IMR-90 (cell line): ENCODE measurements at regions not wholly inside any gene's neighbourhood (a gene's known extent, or its start where the extent isn't known, plus 50 kb on each side); places are given as distances from the start of the nearest gene placed in this dataset.

Experiments
- ATAC-seq: fragments of 200-7000 bp; cut with Tn5 transposase; 2 replicates; pipeline ENCODE4 v1.9.1; 2020; ENCODE audit warnings: low read depth, mild to moderate bottlenecking, moderate library complexity
- BruUV-seq: library from RNA; stranded (reverse); fragments of 400-500 nt; replicated peaks from 2 replicates; lab custom pipeline; 2021; lab: Mats Ljungman, UMichigan
- CTCF ChIA-PET: fragments of 300-600 bp; formaldehyde crosslinking; extraction: SDS; loops from one replicate; lab custom pipeline; 2021; ENCODE audit warnings: antibody characterized with exemption; lab: Yijun Ruan, JAX
- POLR2A ChIA-PET: fragments of 300-600 bp; sonication (Branson Sonifier 250); formaldehyde crosslinking; loops from one replicate; lab custom pipeline; 2022; ENCODE audit warnings: antibody characterized with exemption; ENCODE audit not compliant: unreplicated experiment; lab: Charles Lee
- DNase-seq: peaks from one replicate; pipeline ENCODE4 v3.0.0; 2013
- H2AFZ ChIP-seq: replicated peaks from 2 replicates; pipeline ENCODE3; 2013; ENCODE audit warnings: low read length, mild to moderate bottlenecking; ENCODE audit not compliant: poor library complexity
- H2AK5ac ChIP-seq: 2 replicates; pipeline ENCODE4 v1.6.1; 2013; ENCODE audit warnings: low read depth, low read length, inconsistent platforms
- H2AK9ac ChIP-seq: replicated peaks from 2 replicates; pipeline ENCODE3; 2013; ENCODE audit warnings: mild to moderate bottlenecking, low read depth, low read length, moderate library complexity; ENCODE audit not compliant: poor library complexity
- H2BK120ac ChIP-seq: 2 replicates; pipeline ENCODE4 v1.6.1; 2013; ENCODE audit warnings: low read depth, low read length, inconsistent platforms
- H2BK15ac ChIP-seq: 3 replicates; pipeline ENCODE4 v1.6.1; 2013; ENCODE audit warnings: low read depth, low read length, inconsistent platforms
- H2BK20ac ChIP-seq: 2 replicates; pipeline ENCODE4 v1.6.1; 2013; ENCODE audit warnings: low read depth, mild to moderate bottlenecking, inconsistent platforms, low read length, moderate library complexity
- H2BK5ac ChIP-seq: 2 replicates; pipeline ENCODE4 v1.6.1; 2013; ENCODE audit warnings: mild to moderate bottlenecking, low read depth, low read length, inconsistent platforms; ENCODE audit not compliant: poor library complexity, severe bottlenecking
- H3K14ac ChIP-seq: replicated peaks from 2 replicates; pipeline ENCODE4 v1.6.1; 2013; ENCODE audit warnings: low read depth, low read length, inconsistent platforms
- H3K18ac ChIP-seq: 2 replicates; pipeline ENCODE4 v1.6.1; 2013; ENCODE audit warnings: low read depth, low read length, control low read depth
- H3K23ac ChIP-seq: 2 replicates; pipeline ENCODE4 v1.6.1; 2013; ENCODE audit warnings: low read depth, low read length, inconsistent platforms
- H3K27ac ChIP-seq: 2 replicates; pipeline ENCODE4 v1.5.1; 2013; ENCODE audit warnings: mild to moderate bottlenecking, control low read depth, low read length; ENCODE audit not compliant: insufficient read depth
- H3K27me3 ChIP-seq: 2 replicates; pipeline ENCODE4 v1.6.1; 2013; ENCODE audit warnings: low read length; ENCODE audit not compliant: control insufficient read depth, insufficient read depth
- H3K36me3 ChIP-seq: 2 replicates; pipeline ENCODE4 v1.6.1; 2013; ENCODE audit warnings: low read length, mixed read lengths; ENCODE audit not compliant: control insufficient read depth, insufficient read depth
- H3K4ac ChIP-seq: 2 replicates; pipeline ENCODE4 v1.6.1; 2013; ENCODE audit warnings: low read depth, low read length, inconsistent platforms
- H3K4me1 ChIP-seq: 2 replicates; pipeline ENCODE4 v1.6.1; 2013; ENCODE audit warnings: low read length, mixed read lengths; ENCODE audit not compliant: control insufficient read depth, insufficient read depth
- H3K4me2 ChIP-seq: 2 replicates; pipeline ENCODE4 v1.6.1; 2013; ENCODE audit warnings: low read depth, mild to moderate bottlenecking, control low read depth, low read length, moderate library complexity
- H3K4me3 ChIP-seq: 2 replicates; pipeline ENCODE4 v1.5.1; 2013; ENCODE audit warnings: low read depth, mild to moderate bottlenecking, control low read depth, low read length, moderate library complexity; ENCODE audit not compliant: insufficient read depth
- H3K56ac ChIP-seq: 2 replicates; pipeline ENCODE4 v1.6.1; 2013; ENCODE audit warnings: low read length, inconsistent platforms; ENCODE audit not compliant: insufficient read depth; ENCODE audit errors: extremely low read depth
- H3K79me1 ChIP-seq, 2 experiments: 2 replicates each; pipeline ENCODE4 v1.6.1; 2013; ENCODE audit warnings: low read length in 2 of 2, inconsistent platforms in 1 of 2, low read depth in 1 of 2
- H3K9ac ChIP-seq: 2 replicates; pipeline ENCODE4 v1.6.1; 2013; ENCODE audit warnings: low read depth, low read length, control low read depth
- H3K9me1 ChIP-seq: 2 replicates; pipeline ENCODE4 v1.6.1; 2013; ENCODE audit warnings: low read length, inconsistent platforms; ENCODE audit not compliant: insufficient read depth
- H3K9me3 ChIP-seq: 2 replicates; pipeline ENCODE4 v1.6.1; 2013; ENCODE audit warnings: low read length; ENCODE audit not compliant: control insufficient read depth, insufficient read depth
- H4K20me1 ChIP-seq: 2 replicates; pipeline ENCODE4 v1.6.1; 2013; ENCODE audit warnings: low read length, inconsistent platforms; ENCODE audit not compliant: insufficient read depth
- H4K5ac ChIP-seq: 2 replicates; pipeline ENCODE4 v1.6.1; 2013; ENCODE audit warnings: mild to moderate bottlenecking, low read depth, low read length, control low read depth
- H4K8ac ChIP-seq, 2 experiments: 2 replicates each; pipeline ENCODE4 v1.6.1; 2013; ENCODE audit warnings: low read depth in 2 of 2, low read length in 2 of 2, control low read depth in 1 of 2, inconsistent platforms in 1 of 2
- H4K91ac ChIP-seq: 2 replicates; pipeline ENCODE4 v1.6.1; 2013; ENCODE audit warnings: low read depth, low read length, inconsistent platforms; ENCODE audit not compliant: insufficient read depth
- FOS ChIP-seq: fragments of 150-350 bp; IDR thresholded peaks from 2 replicates; pipeline ENCODE4 v1.6.1; 2016; ENCODE audit warnings: low read depth, low read length
- WGBS, 2 experiments: methylation state at CpG; one replicate each; pipeline versions ENCODE4 v1.1.5 to v1.1.7; 2013; ENCODE audit warnings: missing lambda C conversion rate in 2 of 2; ENCODE audit not compliant: insufficient read length in 1 of 2; ENCODE audit errors: extremely low coverage in 2 of 2; 5-methylcytosine and 5-hydroxymethylcytosine counted together
- dilution Hi-C: fragments of 300-500 bp; cut with HindIII; formaldehyde crosslinking; loops from one replicate; pipeline ENCODE4 v1.14.3; 2018; ENCODE audit warnings: low sequenced_read_pairs; ENCODE audit not compliant: unreplicated experiment
- in situ Hi-C: fragments of 300-500 bp; cut with MboI; formaldehyde crosslinking; loops from 3 replicates; pipeline ENCODE4 v1.14.3; 2019; ENCODE audit warnings: low sequenced_read_pairs, inconsistent platforms, mixed read lengths
- intact Hi-C: fragments of 100-400 bp; cut with micrococcal nuclease; formaldehyde crosslinking; loops from 2 replicates; pipeline ENCODE4 v1.10.0; 2022
- TF ChIP-seq, protein P1 (sequence below): conservative IDR thresholded peaks from 2 replicates; pipeline ENCODE4 v1.5.1; 2012; ENCODE audit warnings: mild to moderate bottlenecking, low read depth, low read length, improper control_type of control experiment
- TF ChIP-seq, protein P2 (sequence below): fragments of 150-350 bp; IDR thresholded peaks from 2 replicates; pipeline ENCODE4 v1.6.1; 2017; ENCODE audit warnings: mild to moderate bottlenecking, antibody characterized with exemption, low read length, low read depth

DNA sequence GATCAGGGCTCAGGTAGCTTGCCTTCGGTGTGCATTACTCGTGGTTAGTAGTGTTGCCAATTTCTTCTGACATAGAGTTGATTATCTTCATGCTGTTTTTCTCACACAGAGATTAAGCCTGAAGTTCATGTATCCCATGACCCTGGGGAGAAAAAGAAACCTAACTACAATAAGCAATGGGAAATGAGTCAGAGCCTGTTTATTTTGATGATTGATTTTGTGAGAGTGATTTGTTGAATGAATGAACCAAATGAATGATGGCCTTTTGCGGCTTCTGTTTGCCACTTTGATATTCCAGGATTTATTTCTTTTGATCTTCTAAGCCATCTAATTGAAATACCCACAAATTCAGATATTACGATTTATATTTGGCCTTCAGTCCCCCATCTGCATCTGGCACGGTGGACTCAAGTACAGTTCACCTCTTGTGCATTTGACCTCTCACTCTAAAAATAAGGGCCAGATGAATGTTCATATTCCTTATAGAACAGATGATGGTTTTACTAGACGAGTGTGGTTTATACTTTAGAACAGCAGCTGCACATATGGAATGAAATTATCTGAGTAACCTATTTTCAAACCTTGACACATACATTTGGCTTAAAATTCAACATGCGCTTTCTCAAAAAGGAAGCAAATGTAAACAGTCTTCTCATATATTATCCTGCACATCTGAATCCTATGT, 110.7 kb downstream of the PLCE1 start:
- H2BK20ac ChIP-seq = peak overlapping the region; percentile 36; the same call in 1 of the 2 replicates
- no peak overlapping the region for H4K91ac ChIP-seq
- ChIA-PET CTCF (no interaction called here), POLR2A (interaction anchor here (0.7 kb wide), 1 partner anchor 33 kb away, joined by 7 read pairs; no protein-coding TSS in a partner anchor)
- no peaks in the 10 kb centered on the region for H3K9me3 ChIP-seq
- no peak overlapping the region for H4K5ac ChIP-seq
- peak overlapping the region; percentile 71; the same call in 1 of the 2 replicates for H3K23ac ChIP-seq
- H3K4me1 ChIP-seq = peaks cover 20% of the 10 kb centered on the region
- WGBS, 2 experiments = no CpG with 5 or more reads among the region's 7 CpGs
- ATAC-seq = peak; percentile 18
- intact Hi-C loops = no loop called here
- in situ Hi-C loops = no loop called here
- H2AK9ac ChIP-seq = no peak overlapping the region
- dilution Hi-C loops = no loop called here
- H4K20me1 ChIP-seq = peaks cover 4% of the 10 kb centered on the region; the same call in 1 of the 2 replicates
- peak overlapping the region; percentile 94 for H3K4me2 ChIP-seq
- peak overlapping the region; percentile 21 for H3K4ac ChIP-seq
- no peak overlapping the region for H3K56ac ChIP-seq
- no peak overlapping the region for H3K4me3 ChIP-seq
- peak overlapping the region; percentile 54 for H3K18ac ChIP-seq
- no peaks in the 10 kb centered on the region for H3K36me3 ChIP-seq
- H2BK5ac ChIP-seq = no peak overlapping the region
- no peaks in the 10 kb centered on the region for H3K79me1 ChIP-seq
- peaks cover 21% of the 10 kb centered on the region for H3K9me1 ChIP-seq
- TF ChIP-seq FOS = peak; percentile 60
- TF ChIP-seq, protein P1, sequence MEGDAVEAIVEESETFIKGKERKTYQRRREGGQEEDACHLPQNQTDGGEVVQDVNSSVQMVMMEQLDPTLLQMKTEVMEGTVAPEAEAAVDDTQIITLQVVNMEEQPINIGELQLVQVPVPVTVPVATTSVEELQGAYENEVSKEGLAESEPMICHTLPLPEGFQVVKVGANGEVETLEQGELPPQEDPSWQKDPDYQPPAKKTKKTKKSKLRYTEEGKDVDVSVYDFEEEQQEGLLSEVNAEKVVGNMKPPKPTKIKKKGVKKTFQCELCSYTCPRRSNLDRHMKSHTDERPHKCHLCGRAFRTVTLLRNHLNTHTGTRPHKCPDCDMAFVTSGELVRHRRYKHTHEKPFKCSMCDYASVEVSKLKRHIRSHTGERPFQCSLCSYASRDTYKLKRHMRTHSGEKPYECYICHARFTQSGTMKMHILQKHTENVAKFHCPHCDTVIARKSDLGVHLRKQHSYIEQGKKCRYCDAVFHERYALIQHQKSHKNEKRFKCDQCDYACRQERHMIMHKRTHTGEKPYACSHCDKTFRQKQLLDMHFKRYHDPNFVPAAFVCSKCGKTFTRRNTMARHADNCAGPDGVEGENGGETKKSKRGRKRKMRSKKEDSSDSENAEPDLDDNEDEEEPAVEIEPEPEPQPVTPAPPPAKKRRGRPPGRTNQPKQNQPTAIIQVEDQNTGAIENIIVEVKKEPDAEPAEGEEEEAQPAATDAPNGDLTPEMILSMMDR = no peak
- TF ChIP-seq, protein P2, sequence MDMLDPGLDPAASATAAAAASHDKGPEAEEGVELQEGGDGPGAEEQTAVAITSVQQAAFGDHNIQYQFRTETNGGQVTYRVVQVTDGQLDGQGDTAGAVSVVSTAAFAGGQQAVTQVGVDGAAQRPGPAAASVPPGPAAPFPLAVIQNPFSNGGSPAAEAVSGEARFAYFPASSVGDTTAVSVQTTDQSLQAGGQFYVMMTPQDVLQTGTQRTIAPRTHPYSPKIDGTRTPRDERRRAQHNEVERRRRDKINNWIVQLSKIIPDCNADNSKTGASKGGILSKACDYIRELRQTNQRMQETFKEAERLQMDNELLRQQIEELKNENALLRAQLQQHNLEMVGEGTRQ = no peak
- no peak overlapping the region for H3K14ac ChIP-seq
- H3K9ac ChIP-seq = no peak overlapping the region
- H2BK15ac ChIP-seq = peak overlapping the region; percentile 67; the same call in 2 of the 3 replicates
- H3K27ac ChIP-seq = peak overlapping the region; percentile 53; the same call in 1 of the 2 replicates
- no peak overlapping the region for H2BK120ac ChIP-seq
- peak overlapping the region in 1 of 2 experiments; percentile 72; a peak in 1 of 4 replicates for H4K8ac ChIP-seq
- H2AFZ ChIP-seq = no peak overlapping the region
- DNase-seq = peak; percentile 76
- H3K27me3 ChIP-seq = peaks cover 2% of the 10 kb centered on the region; the same call in 1 of the 2 replicates
- peak overlapping the region; percentile 76; the same call in 1 of the 2 replicates for H2AK5ac ChIP-seq
- no TSS peak for BruUV-seq
